H9 (cell line): ENCODE measurements at regions not wholly inside any gene's neighbourhood (a gene's known extent, or its start where the extent isn't known, plus 50 kb on each side); places are given as distances from the start of the nearest gene placed in this dataset.

ENCODE experiments used
- DNase-seq: peaks from one replicate; pipeline ENCODE4 v3.0.0-alpha.2; 2017
- H2AFZ ChIP-seq: one replicate; pipeline ENCODE4 v1.6.1; 2013; ENCODE audit warnings: mild to moderate bottlenecking, low read length, control low read depth, moderate library complexity
- H2AK5ac ChIP-seq: 2 replicates; pipeline ENCODE4 v1.6.1; 2013; ENCODE audit warnings: low read length, control low read depth, mixed read lengths; ENCODE audit not compliant: insufficient read length
- H2BK120ac ChIP-seq: one replicate; pipeline ENCODE4 v1.6.1; 2013; ENCODE audit warnings: low read depth, mild to moderate bottlenecking, low read length, control low read depth, inconsistent platforms; ENCODE audit not compliant: poor library complexity, severe bottlenecking
- H2BK12ac ChIP-seq: 2 replicates; pipeline ENCODE4 v1.6.1; 2013; ENCODE audit warnings: low read length, control low read depth, mixed read lengths, low read depth; ENCODE audit not compliant: insufficient read length
- H2BK15ac ChIP-seq: 2 replicates; pipeline ENCODE4 v1.6.1; 2013; ENCODE audit warnings: low read depth, low read length, control low read depth
- H2BK20ac ChIP-seq: one replicate; pipeline ENCODE4 v1.6.1; 2013; ENCODE audit warnings: low read depth, mild to moderate bottlenecking, low read length, control low read depth, inconsistent platforms; ENCODE audit not compliant: poor library complexity, severe bottlenecking
- H2BK5ac ChIP-seq: 2 replicates; pipeline ENCODE4 v1.6.1; 2013; ENCODE audit warnings: low read length, control low read depth, mixed read lengths; ENCODE audit not compliant: insufficient read length
- H3K14ac ChIP-seq: 2 replicates; pipeline ENCODE4 v1.6.1; 2013; ENCODE audit warnings: low read length, control low read depth; ENCODE audit not compliant: insufficient read depth
- H3K18ac ChIP-seq: 2 replicates; pipeline ENCODE4 v1.6.1; 2013; ENCODE audit warnings: low read depth, mild to moderate bottlenecking, mixed read lengths, low read length, control low read depth; ENCODE audit not compliant: insufficient read length
- H3K23ac ChIP-seq: 2 replicates; pipeline ENCODE4 v1.6.1; 2013; ENCODE audit warnings: low read length, control low read depth, mixed read lengths, low read depth; ENCODE audit not compliant: insufficient read length
- H3K23me2 ChIP-seq: 2 replicates; pipeline ENCODE4 v1.6.1; 2013; ENCODE audit warnings: low read depth, mild to moderate bottlenecking, mixed read lengths, low read length, control low read depth; ENCODE audit not compliant: insufficient read length, poor library complexity, severe bottlenecking
- H3K27ac ChIP-seq: 2 replicates; pipeline ENCODE4 v1.5.1; 2013; ENCODE audit warnings: low read length, control low read depth, mixed read lengths, low read depth; ENCODE audit not compliant: insufficient read length
- H3K27me3 ChIP-seq: 2 replicates; pipeline ENCODE4 v1.6.1; 2013; ENCODE audit warnings: low read length, control low read depth, inconsistent platforms; ENCODE audit not compliant: insufficient read depth
- H3K4ac ChIP-seq: 2 replicates; pipeline ENCODE4 v1.6.1; 2013; ENCODE audit warnings: low read depth, mild to moderate bottlenecking, control low read depth, inconsistent platforms, low read length, moderate library complexity
- H3K4me1 ChIP-seq: 2 replicates; pipeline ENCODE4 v1.6.1; 2013; ENCODE audit warnings: low read length, control low read depth, inconsistent platforms; ENCODE audit not compliant: insufficient read depth
- H3K4me2 ChIP-seq: 2 replicates; pipeline ENCODE4 v1.6.1; 2013; ENCODE audit warnings: low read length, control low read depth, mixed read lengths; ENCODE audit not compliant: insufficient read length, insufficient read depth
- H3K56ac ChIP-seq: 2 replicates; pipeline ENCODE4 v1.6.1; 2013; ENCODE audit warnings: low read depth, mild to moderate bottlenecking, mixed read lengths, low read length, control low read depth; ENCODE audit not compliant: insufficient read length
- H3K79me1 ChIP-seq: 2 replicates; pipeline ENCODE4 v1.6.1; 2013; ENCODE audit warnings: low read depth, mild to moderate bottlenecking, moderate library complexity, low read length, control low read depth, inconsistent platforms; ENCODE audit not compliant: insufficient read depth, poor library complexity, severe bottlenecking
- H3K79me2 ChIP-seq: 2 replicates; pipeline ENCODE4 v1.6.1; 2013; ENCODE audit warnings: low read length, control low read depth, inconsistent platforms; ENCODE audit not compliant: insufficient read depth
- H3K9ac ChIP-seq: 2 replicates; pipeline ENCODE4 v1.6.1; 2013; ENCODE audit warnings: low read length, control low read depth, mixed read lengths; ENCODE audit not compliant: insufficient read length; ENCODE audit errors: extremely low read depth
- H3K9me3 ChIP-seq: one replicate; pipeline ENCODE4 v1.6.1; 2013; ENCODE audit warnings: low read depth, low read length, inconsistent platforms; ENCODE audit not compliant: control insufficient read depth
- H3T11ph ChIP-seq: one replicate; pipeline ENCODE4 v1.6.1; 2013; ENCODE audit warnings: mild to moderate bottlenecking, low read length, control low read depth, inconsistent platforms
- H4K20me1 ChIP-seq: one replicate; pipeline ENCODE4 v1.6.1; 2013; ENCODE audit not compliant: control insufficient read depth, insufficient read length, insufficient read depth
- H4K5ac ChIP-seq: 2 replicates; pipeline ENCODE4 v1.6.1; 2013; ENCODE audit warnings: low read depth, mild to moderate bottlenecking, mixed read lengths, low read length, control low read depth; ENCODE audit not compliant: insufficient read length
- H4K8ac ChIP-seq: replicated peaks from 2 replicates; pipeline ENCODE4 v1.6.1; 2013; ENCODE audit warnings: low read length, control low read depth, mixed read lengths, low read depth; ENCODE audit not compliant: insufficient read length
- H4K91ac ChIP-seq: 2 replicates; pipeline ENCODE4 v1.6.1; 2013; ENCODE audit warnings: low read depth, mild to moderate bottlenecking, moderate library complexity, mixed read lengths, low read length, control low read depth; ENCODE audit not compliant: insufficient read length
- H3K27ac Mint-ChIP-seq, 3 experiments: 2 replicates in 2 of 3; 3 replicates in 1 of 3; pipeline ENCODE4 v1.8.0; 2020 to 2021; ENCODE audit warnings: mixed read lengths in 3 of 3, mild to moderate bottlenecking in 1 of 3, moderate library complexity in 1 of 3
- H3K27me3 Mint-ChIP-seq: 2 replicates; pipeline ENCODE4 v1.8.0; 2021; ENCODE audit warnings: low read depth, mild to moderate bottlenecking, moderate library complexity, mixed read lengths
- H3K36me3 Mint-ChIP-seq, 3 experiments: 2 replicates in 2 of 3; 3 replicates in 1 of 3; pipeline ENCODE4 v1.8.0; 2020 to 2021; ENCODE audit warnings: low read depth in 3 of 3, mixed read lengths in 3 of 3; ENCODE audit not compliant: insufficient read depth in 1 of 3
- H3K4me1 Mint-ChIP-seq, 2 experiments: 2 replicates each; pipeline ENCODE4 v1.8.0; 2020; ENCODE audit warnings: mixed read lengths in 2 of 2
- H3K4me3 Mint-ChIP-seq, 2 experiments: 2 replicates in 1 of 2; 3 replicates in 1 of 2; pipeline ENCODE4 v1.8.0; 2020 to 2021; ENCODE audit warnings: mild to moderate bottlenecking in 2 of 2, mixed read lengths in 2 of 2, moderate library complexity in 1 of 2
- H3K9me3 Mint-ChIP-seq, 2 experiments: 2 replicates in 1 of 2; 3 replicates in 1 of 2; pipeline ENCODE4 v1.8.0; 2020; ENCODE audit warnings: mild to moderate bottlenecking in 2 of 2, mixed read lengths in 2 of 2, moderate library complexity in 1 of 2
- CTCF ChIP-seq: fragments of 200-600 bp; sonication (generic); conservative IDR thresholded peaks from 3 replicates; pipeline ENCODE4 v1.8.0; 2021; ENCODE audit warnings: antibody characterized with exemption, mild to moderate bottlenecking
- WGBS: extraction: QIAGEN DNeasy Blood & Tissue Kit; methylation state at CpG from one replicate; pipeline ENCODE4 v1.1.7; 2013; ENCODE audit warnings: missing lambda C conversion rate, low lambda C conversion rate, mixed read lengths; ENCODE audit not compliant: insufficient read length; ENCODE audit errors: extremely low coverage; 5-methylcytosine and 5-hydroxymethylcytosine counted together

- Histone ChIP-seq H3K79me2 (no peaks in the 10 kb centered on the region), H3K4ac (no peak overlapping the region), H2BK120ac (no peak overlapping the region), H2AK5ac (no peak overlapping the region), H3K4me2 (no peak overlapping the region), H3K23me2 (no peaks in the 10 kb centered on the region), H2BK15ac (no peak overlapping the region), H3K18ac (no peak overlapping the region), H3K4me1 (no peaks in the 10 kb centered on the region), H2AFZ (no peak overlapping the region), H4K91ac (no peak overlapping the region), H3K14ac (no peak overlapping the region), H4K20me1 (no peaks in the 10 kb centered on the region), H3K79me1 (no peaks in the 10 kb centered on the region), H4K8ac (no peak overlapping the region), H3K27me3 (no peaks in the 10 kb centered on the region), H3K23ac (no peak overlapping the region), H4K5ac (no peak overlapping the region), H2BK20ac (no peak overlapping the region), H3K9me3 (no peaks in the 10 kb centered on the region), H3K27ac (no peak overlapping the region), H3K56ac (no peak overlapping the region), H3K9ac (no peak overlapping the region), H2BK5ac (no peak overlapping the region), H3T11ph (no peak overlapping the region), H2BK12ac (no peak overlapping the region)
- no peaks in the 10 kb centered on the region for H3K4me1 Mint-ChIP-seq
- TF ChIP-seq CTCF = no peak
- H3K27me3 Mint-ChIP-seq = no peaks in the 10 kb centered on the region; the same call in 1 of the 2 replicates
- peaks cover 0 to 4% of the 10 kb centered on the region in 2 experiments; a peak in 2 of 5 replicates for H3K9me3 Mint-ChIP-seq
- no peak overlapping the region for H3K27ac Mint-ChIP-seq
- H3K4me3 Mint-ChIP-seq = no peak overlapping the region
- no peak for DNase-seq
- WGBS = no CpG with 5 or more reads among the region's 1 CpG
- H3K36me3 Mint-ChIP-seq = no peaks in the 10 kb centered on the region; a peak in 1 of 7 replicates
Measured at GRCh38 chr7:113756250-113756649, 162.6 kb downstream of the PPP1R3A start.
